Vagina (tissue), 2 donors: ENCODE measurements at regions not wholly inside any gene's neighbourhood (a gene's known extent, or its start where the extent isn't known, plus 50 kb on each side); places are given as distances from the start of the nearest gene placed in this dataset.

Experiments used
- DNase-seq, 2 donors: peaks; one replicate each; pipeline ENCODE4 v3.0.0-alpha.2; 2017; ENCODE audit errors: extremely low spot score in 2 of 2
- H3K27ac ChIP-seq: fragments of 200-600 bp; sonication (generic); one replicate; pipeline ENCODE4 v1.5.1; 2019
- H3K27me3 ChIP-seq: fragments of 200-600 bp; sonication (generic); one replicate; pipeline ENCODE4 v1.5.1; 2019
- H3K36me3 ChIP-seq, 2 donors: fragments of 200-600 bp; sonication (generic); one replicate each; pipeline ENCODE4 v1.5.1; 2017 to 2019
- H3K4me1 ChIP-seq: fragments of 200-600 bp; sonication (generic); one replicate; pipeline ENCODE4 v1.5.1; 2019
- H3K4me3 ChIP-seq, 2 donors: fragments of 200-600 bp; sonication (generic); 1 replicate in 1 of 2; 2 replicates in 1 of 2; pipeline ENCODE4 v1.5.1; 2016 to 2019
- H3K9me3 ChIP-seq: fragments of 200-600 bp; sonication (generic); one replicate; pipeline ENCODE4 v1.5.1; 2019
- POLR2A ChIP-seq, 2 donors: fragments of 450-650 bp; IDR thresholded peaks; one replicate each; pipeline ENCODE4 v1.6.1; 2017; ENCODE audit warnings: antibody characterized with exemption in 2 of 2, mild to moderate bottlenecking in 2 of 2, moderate library complexity in 2 of 2
- POLR2AphosphoS5 ChIP-seq, 2 donors: sonication (generic); formaldehyde crosslinking; IDR thresholded peaks; one replicate each; pipeline ENCODE4 v1.9.0; 2017; ENCODE audit warnings: antibody characterized with exemption in 2 of 2, mild to moderate bottlenecking in 2 of 2, low read depth in 1 of 2; ENCODE audit not compliant: insufficient read depth in 1 of 2
- intact Hi-C: fragments of 100-400 bp; cut with DNase I; formaldehyde crosslinking; loops from one replicate; pipeline ENCODE4 v1.15.1; 2023
- TF ChIP-seq, protein P1 (sequence below), 3 experiments: fragments of 450-650 bp in 2 of 3; fragments of 200-600 bp in 1 of 3; sonication (generic) in 1 of 3; IDR thresholded peaks; one replicate each; pipeline ENCODE4 v1.5.1; 2017 to 2019; ENCODE audit warnings: antibody characterized with exemption in 3 of 3, mild to moderate bottlenecking in 2 of 3, moderate library complexity in 2 of 3

DNA sequence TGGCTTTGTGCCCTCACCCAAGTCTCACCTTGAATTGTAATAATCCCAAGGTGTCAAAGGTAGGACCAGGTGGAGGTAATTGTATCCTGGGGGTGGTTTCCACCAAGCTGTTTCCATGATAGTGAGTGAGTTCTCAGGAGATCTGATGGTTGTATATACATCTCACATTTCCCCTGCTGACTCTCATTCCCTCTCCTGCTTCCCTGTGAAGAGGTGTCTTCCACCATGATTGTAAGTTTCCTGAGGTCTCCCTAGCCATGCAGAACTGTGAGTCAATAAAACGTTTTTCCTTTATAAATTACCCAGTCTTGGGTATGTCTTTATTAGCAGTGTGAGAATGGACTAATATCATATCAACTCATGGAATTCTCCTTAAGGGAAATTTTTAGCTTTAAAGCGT, 302.6 kb downstream of the LIG4 start:
- intact Hi-C loops: no loop called here
- no peak for TF ChIP-seq POLR2AphosphoS5 (IDR thresholded peaks at IDR 0.05; ENCODE audit: insufficient read depth in 1 of 2, low read depth in 1 of 2)
- TF ChIP-seq, protein P1, sequence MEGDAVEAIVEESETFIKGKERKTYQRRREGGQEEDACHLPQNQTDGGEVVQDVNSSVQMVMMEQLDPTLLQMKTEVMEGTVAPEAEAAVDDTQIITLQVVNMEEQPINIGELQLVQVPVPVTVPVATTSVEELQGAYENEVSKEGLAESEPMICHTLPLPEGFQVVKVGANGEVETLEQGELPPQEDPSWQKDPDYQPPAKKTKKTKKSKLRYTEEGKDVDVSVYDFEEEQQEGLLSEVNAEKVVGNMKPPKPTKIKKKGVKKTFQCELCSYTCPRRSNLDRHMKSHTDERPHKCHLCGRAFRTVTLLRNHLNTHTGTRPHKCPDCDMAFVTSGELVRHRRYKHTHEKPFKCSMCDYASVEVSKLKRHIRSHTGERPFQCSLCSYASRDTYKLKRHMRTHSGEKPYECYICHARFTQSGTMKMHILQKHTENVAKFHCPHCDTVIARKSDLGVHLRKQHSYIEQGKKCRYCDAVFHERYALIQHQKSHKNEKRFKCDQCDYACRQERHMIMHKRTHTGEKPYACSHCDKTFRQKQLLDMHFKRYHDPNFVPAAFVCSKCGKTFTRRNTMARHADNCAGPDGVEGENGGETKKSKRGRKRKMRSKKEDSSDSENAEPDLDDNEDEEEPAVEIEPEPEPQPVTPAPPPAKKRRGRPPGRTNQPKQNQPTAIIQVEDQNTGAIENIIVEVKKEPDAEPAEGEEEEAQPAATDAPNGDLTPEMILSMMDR (IDR thresholded peaks at IDR 0.05): no peak
- TF ChIP-seq POLR2A (IDR thresholded peaks at IDR 0.05): no peak
- no peak for DNase-seq
- Histone ChIP-seq H3K27ac (no peak overlapping the region), H3K27me3 (no peaks in the 10 kb centered on the region), H3K4me3 (no peak overlapping the region), H3K9me3 (no peaks in the 10 kb centered on the region), H3K4me1 (no peaks in the 10 kb centered on the region), H3K36me3 (no peaks in the 10 kb centered on the region)

DNA sequence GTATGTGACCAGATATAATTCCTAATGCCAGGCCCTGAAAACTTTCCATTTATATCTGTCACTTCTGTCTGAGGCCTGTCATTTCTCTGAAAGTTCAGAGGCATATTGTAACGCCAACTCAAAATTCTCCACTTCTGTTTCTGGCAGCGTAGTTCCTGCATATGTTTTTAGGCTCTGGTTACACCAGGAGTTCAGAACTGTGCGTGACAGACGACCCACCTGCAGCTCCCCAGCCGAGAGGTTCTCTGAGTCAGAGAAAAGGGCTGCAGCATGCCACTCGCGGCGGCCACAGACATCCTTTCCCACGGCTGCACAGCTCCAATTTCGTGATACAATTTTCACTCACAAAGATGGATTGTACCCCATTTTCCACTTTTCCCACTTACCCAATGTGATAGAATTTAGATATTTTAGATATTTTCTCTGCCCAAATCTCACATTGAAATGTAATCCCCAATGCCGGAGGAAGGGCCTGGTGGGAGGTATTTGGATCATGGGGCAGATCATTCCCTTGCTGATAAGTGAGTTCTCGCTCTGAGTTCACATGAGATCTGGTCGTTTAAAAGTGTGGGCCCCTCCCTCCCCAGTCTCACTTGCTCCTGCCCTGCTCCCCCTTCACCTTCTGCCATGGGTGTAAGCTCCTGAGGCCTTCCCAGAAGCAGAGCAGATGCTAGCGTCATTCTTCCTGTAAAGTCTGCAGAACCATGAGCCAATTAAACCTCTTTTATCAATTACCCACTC, 308.1 kb downstream of the LIG4 start:
- TF ChIP-seq, protein P1 (IDR thresholded peaks at IDR 0.05): no peak
- no peak for TF ChIP-seq POLR2A (IDR thresholded peaks at IDR 0.05)
- no peak for TF ChIP-seq POLR2AphosphoS5 (IDR thresholded peaks at IDR 0.05; ENCODE audit: insufficient read depth in 1 of 2, low read depth in 1 of 2)
- no peak overlapping the region for H3K27ac ChIP-seq

DNA sequence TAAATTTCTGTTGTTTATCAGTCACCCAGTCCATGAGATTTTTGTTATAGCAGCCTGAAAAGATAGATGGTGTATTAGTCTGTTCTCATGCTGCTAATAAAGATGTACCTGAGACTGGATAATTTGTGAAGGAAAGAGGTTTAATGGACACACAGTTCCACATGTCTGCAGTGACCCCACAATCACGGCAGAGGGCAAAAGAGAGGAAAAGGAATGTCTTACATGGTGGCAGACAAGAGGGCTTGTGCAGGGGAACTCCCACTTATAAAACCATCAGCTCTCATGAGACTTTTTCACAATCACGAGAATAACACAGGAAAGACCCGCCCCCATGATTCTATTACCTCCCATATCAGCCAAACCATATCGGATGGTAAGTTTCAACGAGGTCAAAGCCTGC, 309.2 kb downstream of the LIG4 start:
- no peak for TF ChIP-seq POLR2A (IDR thresholded peaks at IDR 0.05)
- TF ChIP-seq POLR2AphosphoS5 (IDR thresholded peaks at IDR 0.05; ENCODE audit: insufficient read depth in 1 of 2, low read depth in 1 of 2): no peak
- no peaks in the 10 kb centered on the region for H3K4me1 ChIP-seq
- intact Hi-C loops: no loop called here
- H3K27ac ChIP-seq: no peak overlapping the region
- no peaks in the 10 kb centered on the region for H3K36me3 ChIP-seq
- H3K27me3 ChIP-seq: no peaks in the 10 kb centered on the region
- H3K4me3 ChIP-seq: no peak overlapping the region
- no peaks in the 10 kb centered on the region for H3K9me3 ChIP-seq
- no peak for DNase-seq

More for the DNA sequence above, 308.1 kb downstream of the LIG4 start:
- DNase-seq: no peak
- Histone ChIP-seq H3K36me3 (no peaks in the 10 kb centered on the region), H3K4me1 (no peaks in the 10 kb centered on the region), H3K9me3 (no peaks in the 10 kb centered on the region), H3K27me3 (no peaks in the 10 kb centered on the region), H3K4me3 (no peak overlapping the region)
- intact Hi-C loops: no loop called here

DNA sequence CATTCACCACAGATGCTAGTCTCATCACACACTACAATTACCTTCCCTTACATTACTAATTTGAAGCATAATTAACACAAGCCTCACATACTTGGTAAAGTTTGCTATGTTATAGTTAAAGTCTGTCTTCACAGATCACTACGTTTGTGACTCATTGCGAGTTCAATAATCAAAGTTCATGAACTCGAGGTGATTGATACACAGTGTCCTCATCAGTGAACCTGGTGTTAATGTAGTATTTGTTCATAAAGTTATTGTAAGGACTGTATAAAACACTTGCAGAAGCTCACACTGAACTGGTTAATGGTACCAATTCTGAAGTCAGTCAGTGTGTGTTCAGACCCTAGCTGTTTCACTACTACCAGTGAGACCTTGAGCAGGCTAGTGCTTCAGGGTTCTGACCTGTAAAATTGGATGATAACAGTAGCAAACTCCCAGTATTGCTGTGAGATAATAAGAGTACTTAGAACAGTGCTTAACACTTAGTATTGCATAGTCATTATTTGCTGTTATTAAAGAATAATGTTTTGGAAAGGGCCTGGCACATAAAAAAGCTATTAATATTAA, 313.3 kb downstream of the LIG4 start:
- no peaks in the 10 kb centered on the region for H3K4me1 ChIP-seq
- H3K36me3 ChIP-seq: no peaks in the 10 kb centered on the region
- DNase-seq: no peak
- TF ChIP-seq POLR2A (IDR thresholded peaks at IDR 0.05): no peak
- TF ChIP-seq, protein P1 (IDR thresholded peaks at IDR 0.05): no peak
- no peak for TF ChIP-seq POLR2AphosphoS5 (IDR thresholded peaks at IDR 0.05; ENCODE audit: insufficient read depth in 1 of 2, low read depth in 1 of 2)
- H3K27me3 ChIP-seq: no peaks in the 10 kb centered on the region
- no peaks in the 10 kb centered on the region for H3K9me3 ChIP-seq
- H3K27ac ChIP-seq: no peak overlapping the region
- H3K4me3 ChIP-seq: no peak overlapping the region
- intact Hi-C loops: no loop called here

DNA sequence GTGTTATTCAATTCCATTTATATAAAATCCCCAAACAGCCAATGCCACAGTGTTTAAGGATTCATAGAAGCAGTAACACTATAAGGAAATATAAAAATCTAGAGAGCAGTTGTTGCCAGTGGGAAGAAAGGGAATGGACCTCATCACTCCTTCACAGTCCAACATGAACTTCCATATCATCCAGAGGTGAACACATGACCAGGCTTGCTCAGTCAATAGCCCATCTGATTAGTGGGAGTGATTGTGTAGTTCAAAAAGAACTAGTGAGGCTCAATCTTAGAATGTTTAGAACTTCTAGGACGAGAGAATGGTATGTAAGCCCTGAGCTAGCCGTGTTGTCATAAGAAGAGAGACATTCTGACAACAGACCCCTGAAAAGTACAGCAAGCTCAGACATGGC, 314.1 kb downstream of the LIG4 start:
- DNase-seq: no peak
- no peaks in the 10 kb centered on the region for H3K9me3 ChIP-seq
- TF ChIP-seq, protein P1 (IDR thresholded peaks at IDR 0.05): no peak
- TF ChIP-seq POLR2AphosphoS5 (IDR thresholded peaks at IDR 0.05; ENCODE audit: insufficient read depth in 1 of 2, low read depth in 1 of 2): no peak
- no peak for TF ChIP-seq POLR2A (IDR thresholded peaks at IDR 0.05)
- H3K27ac ChIP-seq: no peak overlapping the region
- H3K36me3 ChIP-seq: no peaks in the 10 kb centered on the region
- no peaks in the 10 kb centered on the region for H3K4me1 ChIP-seq
- H3K4me3 ChIP-seq: no peak overlapping the region
- H3K27me3 ChIP-seq: no peaks in the 10 kb centered on the region
- intact Hi-C loops: no loop called here
